Ramos (cell line): ENCODE measurements at regions not wholly inside any gene's neighbourhood (a gene's known extent, or its start where the extent isn't known, plus 50 kb on each side); places are given as distances from the start of the nearest gene placed in this dataset.

Experiments used
- in situ Hi-C: fragments of 300-500 bp; cut with MboI; formaldehyde crosslinking; loops from one replicate; pipeline ENCODE4 v1.14.3; 2022; ENCODE audit warnings: low sequenced_read_pairs; ENCODE audit not compliant: unreplicated experiment

GRCh38 chr1:221180704-221181368 lies 301.6 kb downstream of the HLX start:
- in situ Hi-C loops: no loop called here

- in situ Hi-C loops: no loop called here
These were observed 303.7 kb downstream of the HLX start for GRCh38 chr1:221182791-221183533.

- in situ Hi-C loops: no loop called here
These were observed 305.0 kb downstream of the HLX start for GRCh38 chr1:221184131-221184794.

- in situ Hi-C loops: no loop called here
These were observed 307.9 kb downstream of the HLX start for GRCh38 chr1:221187174-221187573.

- in situ Hi-C loops: no loop called here
These were observed 309.2 kb downstream of the HLX start for GRCh38 chr1:221188458-221188857.

GRCh38 chr1:221190249-221190648 lies 311.0 kb downstream of the HLX start:
- in situ Hi-C loops: no loop called here

- in situ Hi-C loops: no loop called here
These were observed 312.8 kb downstream of the HLX start for GRCh38 chr1:221192055-221192454.

- in situ Hi-C loops: loop anchor here (25.0 kb wide), 1 partner anchor 313 kb away; the partner anchor contains the start of gene HLX
These were observed 321.2 kb downstream of the HLX start for GRCh38 chr1:221200464-221200863.

- in situ Hi-C loops: loop anchor here (25.0 kb wide), 1 partner anchor 314 kb away; the partner anchor contains the start of gene HLX
These were observed 322.5 kb downstream of the HLX start for GRCh38 chr1:221201773-221202172.

- in situ Hi-C loops: loop anchor here (25.0 kb wide), 1 partner anchor 316 kb away; the partner anchor contains the start of gene HLX
These were observed 324.2 kb downstream of the HLX start for GRCh38 chr1:221203224-221204054.

GRCh38 chr1:221204055-221204833 lies 325.0 kb downstream of the HLX start:
- in situ Hi-C loops: loop anchor here (25.0 kb wide), 1 partner anchor 317 kb away; the partner anchor contains the start of gene HLX

- in situ Hi-C loops: loop anchor here (25.0 kb wide), 1 partner anchor 319 kb away; the partner anchor contains the start of gene HLX
These were observed 326.8 kb downstream of the HLX start for GRCh38 chr1:221206076-221206475.

GRCh38 chr1:221212926-221213325 lies 333.7 kb downstream of the HLX start:
- in situ Hi-C loops: loop anchor here (25.0 kb wide), 1 partner anchor 326 kb away; the partner anchor contains the start of gene HLX

- in situ Hi-C loops: loop anchor here (25.0 kb wide), 1 partner anchor 330 kb away; the partner anchor contains the start of gene HLX
These were observed 337.8 kb downstream of the HLX start for GRCh38 chr1:221217029-221217428.

GRCh38 chr1:221223281-221223680 lies 344.0 kb downstream of the HLX start:
- in situ Hi-C loops: loop anchor here (25.0 kb wide), 1 partner anchor 336 kb away; the partner anchor contains the start of gene HLX

- in situ Hi-C loops: no loop called here
These were observed 348.2 kb downstream of the HLX start for GRCh38 chr1:221227460-221227859.

- in situ Hi-C loops: no loop called here
These were observed 348.7 kb downstream of the HLX start for GRCh38 chr1:221227872-221228337.

- in situ Hi-C loops: no loop called here
These were observed 349.4 kb downstream of the HLX start for GRCh38 chr1:221228594-221228993.

GRCh38 chr1:221230605-221231004 lies 351.4 kb downstream of the HLX start:
- in situ Hi-C loops: no loop called here
